Activated CD8-positive, alpha-beta memory T cell treated with anti-CD3 and anti-CD28 coated beads, Interleukin-2, amount 10 ng/mL, durations not matched to agents 7 days and 5 days (primary cell): ENCODE measurements at regions not wholly inside any gene's neighbourhood (a gene's known extent, or its start where the extent isn't known, plus 50 kb on each side); places are given as distances from the start of the nearest gene placed in this dataset.
"Not testable (repeated sequence)": the region's sequence is repeated elsewhere in the genome, so short reads cannot be mapped to it uniquely, and the experiment has no call there.

Experiments
- ATAC-seq: fragments of 150-1000 bp; cut with Tn5 transposase; one replicate; pipeline ENCODE4 v1.10.0; 2021; ENCODE audit warnings: moderate library complexity
- CTCF ChIA-PET: fragments of 350-600 bp; sonication (Branson Sonifier 250); formaldehyde crosslinking; loops from one replicate; lab custom pipeline; 2021; ENCODE audit warnings: antibody characterized with exemption; lab: Charles Lee
- DNase-seq: peaks from one replicate; pipeline ENCODE4 v3.0.0-alpha.2; 2020
- H3K27ac Mint-ChIP-seq: one replicate; pipeline ENCODE4 v1.8.0; 2021; ENCODE audit warnings: mild to moderate bottlenecking, mixed read lengths
- H3K27me3 Mint-ChIP-seq: one replicate; pipeline ENCODE4 v1.8.0; 2021; ENCODE audit warnings: mixed read lengths
- H3K36me3 Mint-ChIP-seq: one replicate; pipeline ENCODE4 v1.8.0; 2021; ENCODE audit warnings: mild to moderate bottlenecking, mixed read lengths
- H3K4me1 Mint-ChIP-seq: one replicate; pipeline ENCODE4 v1.8.0; 2021; ENCODE audit warnings: mixed read lengths
- H3K4me3 Mint-ChIP-seq: one replicate; pipeline ENCODE4 v1.8.0; 2021; ENCODE audit warnings: mild to moderate bottlenecking, moderate library complexity, mixed read lengths
- H3K9me3 Mint-ChIP-seq: one replicate; pipeline ENCODE4 v1.8.0; 2022; ENCODE audit warnings: low read depth, mixed read lengths

DNA sequence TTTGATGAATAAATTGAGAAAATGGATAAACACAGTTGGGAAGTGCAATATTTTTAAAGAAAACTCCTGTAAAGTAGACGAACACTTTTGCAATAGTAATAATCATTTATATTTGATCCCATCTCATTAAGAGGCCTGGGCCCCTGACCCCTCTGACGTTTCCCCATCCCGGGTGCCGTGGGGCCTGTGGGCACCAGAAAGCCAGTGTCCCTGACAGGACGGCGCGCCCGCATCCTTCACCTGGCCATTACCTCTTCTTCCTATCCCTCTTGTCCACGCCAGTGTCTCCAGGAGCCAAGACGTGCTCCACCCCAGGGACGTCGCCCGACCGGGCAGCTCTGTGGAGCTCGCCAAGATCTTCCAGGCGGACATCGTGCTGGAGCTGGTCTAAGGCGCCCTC lies 147.4 kb downstream of the USP22 start:
- H3K27me3 Mint-ChIP-seq, H3K36me3 Mint-ChIP-seq, H3K4me1 Mint-ChIP-seq, H3K27ac Mint-ChIP-seq, CTCF ChIA-PET, DNase-seq, H3K9me3 Mint-ChIP-seq, H3K4me3 Mint-ChIP-seq, ATAC-seq: not testable (repeated sequence)

- Mint-ChIP-seq H3K4me1 (no peaks in the 10 kb centered on the region), H3K4me3 (no peak overlapping the region), H3K36me3 (no peaks in the 10 kb centered on the region), H3K27me3 (peaks cover 7% of the 10 kb centered on the region), H3K27ac (no peak overlapping the region), H3K9me3 (no peaks in the 10 kb centered on the region)
- CTCF ChIA-PET, result no interaction called here
- ATAC-seq, result peak; percentile 45
- DNase-seq, result peak; percentile 52
Measured at GRCh38 chr17:20896153-20896649, 146.6 kb downstream of the USP22 start.

DNA sequence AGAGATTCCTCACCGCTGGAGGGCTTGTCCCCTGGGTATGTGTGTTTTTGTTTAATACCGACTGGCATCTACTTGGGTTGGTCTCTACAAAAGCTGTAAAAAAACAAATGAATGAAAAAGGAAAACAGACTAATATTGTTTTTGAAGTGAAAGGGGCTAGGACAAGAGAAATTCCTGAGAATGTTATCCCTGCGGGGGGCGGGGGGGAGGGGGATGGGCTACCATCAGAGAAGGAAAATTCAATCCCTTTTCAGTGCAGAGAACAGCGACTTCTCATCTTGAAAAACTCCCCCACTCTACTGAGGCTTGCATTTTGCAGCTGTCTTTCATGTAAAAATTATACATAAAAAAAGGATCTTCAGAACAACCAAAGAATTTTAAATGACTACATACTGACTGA lies 144.1 kb downstream of the USP22 start:
- H3K4me1 Mint-ChIP-seq, result not testable (repeated sequence)

DNA sequence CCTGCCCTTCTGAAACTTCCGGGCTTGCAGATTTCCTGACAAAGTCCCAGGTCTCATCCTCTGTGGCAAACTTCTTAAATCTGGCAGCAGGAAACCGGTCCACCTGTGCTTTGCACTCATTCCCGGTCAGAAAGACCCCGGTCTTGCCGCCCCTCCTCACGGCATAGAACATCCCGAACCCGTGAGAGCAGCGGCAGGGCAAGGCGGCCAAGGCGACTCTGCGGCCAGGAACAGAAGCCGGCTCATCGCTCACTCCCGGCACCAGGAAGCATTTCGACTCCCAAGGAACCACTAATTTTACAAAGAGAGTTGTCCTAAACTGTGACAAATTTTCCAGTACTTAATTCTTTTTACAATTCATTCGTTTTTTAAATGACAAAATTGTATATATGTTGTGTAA lies 140.3 kb downstream of the USP22 start:
- H3K4me3 Mint-ChIP-seq, ATAC-seq, CTCF ChIA-PET, H3K36me3 Mint-ChIP-seq, H3K27ac Mint-ChIP-seq, H3K4me1 Mint-ChIP-seq, H3K9me3 Mint-ChIP-seq, DNase-seq: not testable (repeated sequence)
- peaks cover 42% of the 10 kb centered on the region for H3K27me3 Mint-ChIP-seq

More for the DNA sequence above, 144.1 kb downstream of the USP22 start:
- peaks cover 27% of the 10 kb centered on the region for H3K27me3 Mint-ChIP-seq
- ATAC-seq, DNase-seq, CTCF ChIA-PET, H3K4me3 Mint-ChIP-seq, H3K27ac Mint-ChIP-seq, H3K36me3 Mint-ChIP-seq, H3K9me3 Mint-ChIP-seq: not testable (repeated sequence)

DNA sequence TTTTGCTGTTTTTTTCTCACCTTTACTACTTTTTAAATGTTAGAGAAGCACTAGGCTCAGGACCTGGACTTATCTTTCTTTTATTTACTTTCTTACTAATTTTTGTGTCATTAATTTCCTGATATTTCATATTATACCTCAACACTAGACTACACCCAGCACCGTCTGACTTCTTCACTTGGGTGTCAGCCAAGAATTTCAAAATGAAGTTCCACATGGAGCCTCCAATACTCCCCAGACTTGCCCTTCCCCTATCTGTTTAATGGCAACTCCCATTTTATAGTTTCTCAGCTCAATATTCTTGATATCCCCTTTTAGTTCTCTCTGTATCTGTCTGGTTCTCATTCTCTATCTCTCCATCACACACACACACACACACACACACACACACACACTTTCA lies 139.3 kb downstream of the USP22 start:
- H3K4me1 Mint-ChIP-seq, H3K9me3 Mint-ChIP-seq, H3K27ac Mint-ChIP-seq, H3K36me3 Mint-ChIP-seq, DNase-seq, H3K4me3 Mint-ChIP-seq, CTCF ChIA-PET, ATAC-seq: not testable (repeated sequence)
- H3K27me3 Mint-ChIP-seq, result peaks cover 39% of the 10 kb centered on the region

- ATAC-seq, result peak; percentile 100
- Mint-ChIP-seq H3K4me1 (peaks cover 10% of the 10 kb centered on the region), H3K27ac (peak overlapping the region; percentile 66), H3K9me3 (no peaks in the 10 kb centered on the region), H3K36me3 (no peaks in the 10 kb centered on the region), H3K27me3 (peaks cover 18% of the 10 kb centered on the region), H3K4me3 (peak overlapping the region; percentile 71)
- DNase-seq, result peak; percentile 87
- CTCF ChIA-PET, result interaction anchor here (0.8 kb wide), 1 partner anchor 12 kb away, joined by 3 read pairs; no protein-coding TSS in a partner anchor
Measured at GRCh38 chr17:20908313-20909267, 134.2 kb downstream of the USP22 start.

DNA sequence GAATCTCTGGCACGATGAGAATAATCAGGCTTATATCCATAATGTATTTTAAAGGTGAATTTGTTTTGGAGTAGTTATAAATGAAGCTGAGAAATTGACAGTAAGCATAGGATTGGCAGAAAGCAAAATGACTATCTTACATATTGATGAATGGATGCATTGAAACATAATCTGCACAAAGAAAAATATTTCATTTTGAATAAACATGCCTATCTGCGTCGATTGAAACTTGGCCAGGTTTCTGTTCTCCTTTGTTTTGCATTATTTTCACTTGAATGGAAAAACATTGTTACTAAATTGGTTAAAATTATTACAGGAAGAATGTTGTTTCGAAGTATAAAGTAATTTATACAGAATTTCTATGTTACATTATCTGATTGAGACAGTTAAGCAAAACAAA lies 128.2 kb downstream of the USP22 start:
- CTCF ChIA-PET, result no interaction called here
- H3K27me3 Mint-ChIP-seq, result peaks cover 16% of the 10 kb centered on the region
- H3K27ac Mint-ChIP-seq, result no peak overlapping the region
- H3K4me1 Mint-ChIP-seq, result peaks cover 7% of the 10 kb centered on the region
- H3K9me3 Mint-ChIP-seq, result no peaks in the 10 kb centered on the region
- no peaks in the 10 kb centered on the region for H3K36me3 Mint-ChIP-seq
- DNase-seq (no peak), ATAC-seq (no peak)
- H3K4me3 Mint-ChIP-seq, result no peak overlapping the region

DNA sequence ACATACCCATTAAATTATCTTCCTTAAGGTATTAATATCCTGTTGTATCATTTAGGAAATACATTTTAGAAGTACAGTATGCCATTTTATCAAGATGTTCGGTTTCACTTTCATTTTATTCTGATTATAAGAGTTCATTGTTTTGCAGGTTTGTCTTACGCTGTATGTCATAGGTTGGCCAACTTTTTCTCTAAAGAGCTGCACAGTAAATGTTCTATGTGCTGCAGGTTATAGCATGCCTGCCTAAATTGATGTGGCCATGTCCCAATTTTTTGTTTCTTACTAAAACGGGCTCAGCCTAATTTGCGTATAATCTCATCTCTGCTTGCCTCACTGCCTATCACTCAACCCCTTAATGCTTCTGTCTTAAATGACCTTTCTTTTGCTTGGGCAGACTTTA lies 126.4 kb downstream of the USP22 start:
- H3K27ac Mint-ChIP-seq, result no peak overlapping the region
- no peaks in the 10 kb centered on the region for H3K36me3 Mint-ChIP-seq
- ATAC-seq (no peak), DNase-seq (no peak)
- H3K27me3 Mint-ChIP-seq, result peaks cover 27% of the 10 kb centered on the region
- peaks cover 7% of the 10 kb centered on the region for H3K4me1 Mint-ChIP-seq
- H3K4me3 Mint-ChIP-seq, result no peak overlapping the region
- CTCF ChIA-PET, result no interaction called here
- H3K9me3 Mint-ChIP-seq, result no peaks in the 10 kb centered on the region

GRCh38 chr17:20917610-20918306 lies 125.1 kb downstream of the USP22 start:
- not testable (repeated sequence) for H3K27ac Mint-ChIP-seq

DNA sequence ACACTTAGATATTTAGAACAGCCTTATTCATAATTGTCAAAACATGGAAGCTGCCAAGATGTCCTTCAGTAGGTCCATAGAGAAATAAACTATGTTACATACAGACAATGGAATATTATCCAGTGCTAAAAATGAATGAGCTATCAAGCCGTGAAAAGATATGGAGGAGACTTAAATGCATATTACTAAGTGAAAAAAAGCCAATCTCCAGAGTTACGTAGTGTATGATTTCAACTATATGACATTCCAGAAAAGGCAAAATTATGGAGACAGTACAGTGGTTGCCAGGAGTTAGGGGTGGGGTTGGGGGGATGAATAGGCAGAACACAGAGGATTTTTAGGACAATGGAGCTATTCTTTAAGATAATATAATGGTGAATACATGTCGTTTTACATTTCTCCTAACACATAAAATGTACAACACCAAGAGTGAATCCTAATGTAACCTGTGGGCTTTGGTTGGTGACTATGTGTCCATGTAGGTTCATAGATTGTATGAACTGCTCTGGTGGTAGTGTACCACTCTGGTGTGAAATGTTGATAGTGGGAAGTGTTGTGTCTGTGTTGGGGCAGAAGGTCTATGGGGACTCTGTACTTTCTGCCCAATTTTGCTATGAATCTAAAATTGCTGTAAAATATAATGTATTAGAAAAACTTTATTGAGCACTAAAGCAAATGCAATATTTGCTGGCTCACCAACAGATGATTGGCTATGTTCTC lies 122.6 kb downstream of the USP22 start:
- no peak overlapping the region for H3K4me3 Mint-ChIP-seq
- no peak for DNase-seq
- H3K4me1 Mint-ChIP-seq, result peaks cover 8% of the 10 kb centered on the region
- H3K27ac Mint-ChIP-seq, result no peak overlapping the region
- no peaks in the 10 kb centered on the region for H3K9me3 Mint-ChIP-seq
- H3K36me3 Mint-ChIP-seq, result no peaks in the 10 kb centered on the region
- peaks cover 45% of the 10 kb centered on the region for H3K27me3 Mint-ChIP-seq
- CTCF ChIA-PET, result interaction anchor here (0.7 kb wide), 1 partner anchor 12 kb away, joined by 3 read pairs; no protein-coding TSS in a partner anchor
- no peak for ATAC-seq

More at GRCh38 chr17:20917610-20918306, 125.1 kb downstream of the USP22 start:
- H3K9me3 Mint-ChIP-seq, H3K36me3 Mint-ChIP-seq, H3K4me1 Mint-ChIP-seq, DNase-seq, CTCF ChIA-PET, H3K4me3 Mint-ChIP-seq, ATAC-seq: not testable (repeated sequence)
- peaks cover 32% of the 10 kb centered on the region for H3K27me3 Mint-ChIP-seq

DNA sequence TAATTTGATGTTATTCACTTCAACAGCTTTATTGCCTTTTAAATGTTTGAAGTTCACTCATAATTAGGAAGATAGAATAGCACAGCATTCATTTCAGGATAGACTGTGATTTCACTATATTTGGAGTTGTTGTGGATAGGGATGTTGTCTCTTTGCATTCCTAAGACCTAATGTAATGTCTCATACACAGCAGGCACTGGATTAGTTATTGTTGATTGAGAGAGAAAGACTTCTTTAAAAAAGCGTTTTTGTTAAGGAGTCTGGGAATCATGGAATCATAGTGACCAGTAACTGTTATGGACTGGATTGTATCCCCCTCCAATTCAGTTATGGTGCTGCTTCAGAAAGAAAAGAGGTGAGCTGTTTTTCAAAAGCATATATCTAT lies 122.0 kb downstream of the USP22 start:
- DNase-seq, result no peak
- Mint-ChIP-seq H3K4me1 (peaks cover 8% of the 10 kb centered on the region), H3K27ac (no peak overlapping the region), H3K27me3 (peaks cover 45% of the 10 kb centered on the region), H3K36me3 (no peaks in the 10 kb centered on the region), H3K4me3 (no peak overlapping the region), H3K9me3 (no peaks in the 10 kb centered on the region)
- ATAC-seq, result no peak
- CTCF ChIA-PET, result interaction anchor here (0.7 kb wide), 1 partner anchor 12 kb away, joined by 3 read pairs; no protein-coding TSS in a partner anchor

DNA sequence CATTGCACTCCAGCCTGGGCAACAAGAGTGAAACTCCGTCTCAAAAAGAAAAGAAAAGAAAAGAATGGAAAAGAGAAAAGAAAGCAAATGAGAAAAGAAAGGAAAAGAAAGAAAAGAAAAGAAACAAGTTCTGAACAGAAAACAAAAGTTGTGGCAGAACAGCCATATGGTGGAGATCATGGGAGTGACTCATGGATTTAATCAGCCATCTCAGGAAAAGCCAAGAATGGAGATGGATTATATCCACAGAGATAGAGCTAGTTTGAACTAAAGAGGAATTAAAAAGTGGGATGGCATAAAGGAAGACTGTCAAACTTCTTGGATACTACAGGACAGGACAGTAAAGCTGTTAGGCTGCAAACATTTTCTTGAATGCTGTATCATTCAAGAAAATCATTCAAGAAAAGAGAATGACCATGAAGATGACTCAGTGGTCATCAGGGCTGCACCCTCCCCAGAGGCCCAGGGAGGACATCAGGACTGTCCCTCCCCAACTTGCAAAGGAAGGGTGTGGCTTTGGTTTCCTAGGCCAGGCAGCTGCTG lies 120.6 kb downstream of the USP22 start:
- Mint-ChIP-seq H3K27ac (no peak overlapping the region), H3K36me3 (no peaks in the 10 kb centered on the region), H3K9me3 (no peaks in the 10 kb centered on the region), H3K27me3 (peaks cover 45% of the 10 kb centered on the region), H3K4me3 (no peak overlapping the region), H3K4me1 (peaks cover 1% of the 10 kb centered on the region)
- CTCF ChIA-PET, result no interaction called here
- ATAC-seq (no peak), DNase-seq (no peak)

DNA sequence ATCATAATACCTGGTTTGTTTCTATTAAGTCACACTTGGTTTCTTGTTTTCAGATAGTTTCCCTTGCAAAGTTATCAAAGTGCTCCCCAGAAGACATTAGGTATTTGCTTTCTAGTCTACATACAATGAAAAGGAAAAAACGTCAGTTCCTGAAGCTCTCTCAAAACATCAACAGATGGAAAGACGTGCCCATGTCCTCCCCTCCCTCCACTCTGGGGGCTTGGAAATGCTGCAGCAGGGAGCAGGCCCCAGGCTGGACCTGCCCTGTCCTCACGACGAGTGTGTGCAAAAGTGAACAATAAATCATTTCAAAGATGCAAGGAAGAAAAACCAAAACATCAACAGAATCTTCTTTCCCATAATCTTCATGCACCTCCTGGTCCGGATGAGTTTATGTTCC lies 118.5 kb downstream of the USP22 start:
- no peak overlapping the region for H3K27ac Mint-ChIP-seq
- no peaks in the 10 kb centered on the region for H3K36me3 Mint-ChIP-seq
- H3K4me1 Mint-ChIP-seq, result peaks cover 1% of the 10 kb centered on the region
- H3K9me3 Mint-ChIP-seq, result no peaks in the 10 kb centered on the region
- H3K27me3 Mint-ChIP-seq, result peaks cover 31% of the 10 kb centered on the region
- DNase-seq, result no peak
- ATAC-seq, result no peak
- H3K4me3 Mint-ChIP-seq, result no peak overlapping the region
- CTCF ChIA-PET, result no interaction called here
